C4-2B (cell line): ENCODE measurements at regions not wholly inside any gene's neighbourhood (a gene's known extent, or its start where the extent isn't known, plus 50 kb on each side); places are given as distances from the start of the nearest gene placed in this dataset.

Experiments used
- CTCF ChIP-seq: fragments of 450-650 bp; conservative IDR thresholded peaks from 2 replicates; pipeline ENCODE4 v1.5.1; 2017; ENCODE audit warnings: mild to moderate bottlenecking
- ZFX ChIP-seq: fragments of 450-650 bp; IDR thresholded peaks from 2 replicates; pipeline ENCODE4 v1.6.1; 2017

DNA sequence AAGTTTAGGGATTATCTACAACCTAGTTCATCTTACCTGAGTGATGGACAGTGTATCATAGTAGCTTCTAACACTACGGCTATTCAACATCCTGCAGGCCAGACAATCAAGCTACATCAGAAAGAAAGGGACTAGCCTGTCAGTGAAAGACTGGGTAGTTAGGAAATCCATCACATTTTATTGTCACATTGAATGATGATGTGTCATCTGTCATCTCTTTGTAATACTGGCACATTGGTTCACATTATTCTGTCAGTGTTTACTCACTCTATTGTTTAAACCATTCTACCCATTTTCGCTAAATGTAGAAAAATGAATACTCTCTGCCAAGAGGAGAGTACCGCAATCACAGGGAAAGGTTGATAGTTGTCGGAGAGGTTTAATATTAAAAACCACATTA, 1155.8 kb downstream of the TUSC7 start:
- TF ChIP-seq CTCF, result no peak
- TF ChIP-seq ZFX, result no peak
